ENCODE measurements at regions not wholly inside any gene's neighbourhood (a gene's known extent, or its start where the extent isn't known, plus 50 kb on each side); places are given as distances from the start of the nearest gene placed in this dataset.
"Not testable (repeated sequence)": the region's sequence is repeated elsewhere in the genome, so short reads cannot be mapped to it uniquely, and the experiment has no call there.

- DNase-seq (ENCODE audit: low spot score), result no peak
Observed at GRCh38 chr2:17255071-17255470, 263.2 kb downstream of the RAD51AP2 start.

- no peak for DNase-seq (ENCODE audit: low spot score)
Observed at GRCh38 chr2:17254421-17254820, 263.8 kb downstream of the RAD51AP2 start.

- DNase-seq (ENCODE audit: low spot score), result no peak
Observed at GRCh38 chr2:17252258-17252657, 266.0 kb downstream of the RAD51AP2 start.

- no peak for DNase-seq (ENCODE audit: low spot score)
Observed at GRCh38 chr2:17251171-17251570, 267.1 kb downstream of the RAD51AP2 start.

- no peak for DNase-seq (ENCODE audit: low spot score)
Observed at GRCh38 chr2:17249249-17249648, 269.0 kb downstream of the RAD51AP2 start.

- no peak for DNase-seq (ENCODE audit: low spot score)
Observed at GRCh38 chr2:17245906-17246305, 272.3 kb downstream of the RAD51AP2 start.

GRCh38 chr2:17242813-17243485 is 275.3 kb downstream of the RAD51AP2 start:
- DNase-seq (ENCODE audit: low spot score), result no peak

GRCh38 chr2:17239550-17239949 is 278.7 kb downstream of the RAD51AP2 start:
- no peak for DNase-seq (ENCODE audit: low spot score)

GRCh38 chr2:17235167-17235566 is 283.1 kb downstream of the RAD51AP2 start:
- no peak for DNase-seq (ENCODE audit: low spot score)

- DNase-seq (ENCODE audit: low spot score), result no peak
Observed at GRCh38 chr2:17232776-17233556, 285.3 kb downstream of the RAD51AP2 start.

- no peak for DNase-seq (ENCODE audit: low spot score)
Observed at GRCh38 chr2:17231394-17231965, 286.8 kb downstream of the RAD51AP2 start.

GRCh38 chr2:17229414-17229813 is 288.8 kb downstream of the RAD51AP2 start:
- DNase-seq (ENCODE audit: low spot score), result no peak

GRCh38 chr2:17228461-17228860 is 289.8 kb downstream of the RAD51AP2 start:
- no peak for DNase-seq (ENCODE audit: low spot score)

- no peak for DNase-seq (ENCODE audit: low spot score)
Observed at GRCh38 chr2:17227856-17228255, 290.4 kb downstream of the RAD51AP2 start.

- DNase-seq (ENCODE audit: low spot score), result no peak
Observed at GRCh38 chr2:17226941-17227490, 291.2 kb downstream of the RAD51AP2 start.

GRCh38 chr2:17223211-17223610 is 295.0 kb downstream of the RAD51AP2 start:
- no peak for DNase-seq (ENCODE audit: low spot score)

GRCh38 chr2:17208511-17208910 is 309.7 kb downstream of the RAD51AP2 start:
- DNase-seq (ENCODE audit: low spot score), result no peak

- DNase-seq (ENCODE audit: low spot score), result no peak
Observed at GRCh38 chr2:17206771-17207170, 311.5 kb downstream of the RAD51AP2 start.

GRCh38 chr2:17204214-17204613 is 314.0 kb downstream of the RAD51AP2 start:
- DNase-seq (ENCODE audit: low spot score), result not testable (repeated sequence)

- DNase-seq (ENCODE audit: low spot score), result not testable (repeated sequence)
Observed at GRCh38 chr2:17202628-17203027, 315.6 kb downstream of the RAD51AP2 start.

GRCh38 chr2:17199741-17200140 is 318.5 kb downstream of the RAD51AP2 start:
- DNase-seq (ENCODE audit: low spot score), result no peak

- DNase-seq (ENCODE audit: low spot score), result no peak
Observed at GRCh38 chr2:17196380-17196779, 321.9 kb downstream of the RAD51AP2 start.

GRCh38 chr2:17195016-17195415 is 323.2 kb downstream of the RAD51AP2 start:
- no peak for DNase-seq (ENCODE audit: low spot score)

Data from kidney capillary endothelial cell (primary cell).